SK-N-SH treated with all-trans-retinoic acid at 6 μM for 48 hours (cell line): ENCODE measurements at regions not wholly inside any gene's neighbourhood (a gene's known extent, or its start where the extent isn't known, plus 50 kb on each side); places are given as distances from the start of the nearest gene placed in this dataset.

Source experiments
- ATAC-seq: fragments of 200-7000 bp; cut with Tn5 transposase; 3 replicates; pipeline ENCODE4 v1.9.1; 2020; ENCODE audit warnings: mild to moderate bottlenecking, moderate library complexity
- ARNTL ChIP-seq: fragments of 450-650 bp; formaldehyde crosslinking; IDR thresholded peaks from 2 replicates; pipeline ENCODE4 v1.5.0; 2020; ENCODE audit warnings: low read depth, mild to moderate bottlenecking, moderate library complexity, borderline replicate concordance
- BACH2 ChIP-seq: fragments of 250-450 bp; sonication (Bioruptor Pico); IDR thresholded peaks from 2 replicates; pipeline ENCODE4 v1.9.0; 2021; ENCODE audit warnings: mild to moderate bottlenecking, borderline replicate concordance
- CREB5 ChIP-seq: fragments of 250-450 bp; sonication (Bioruptor Pico); IDR thresholded peaks from 2 replicates; pipeline ENCODE4 v1.5.1; 2020; ENCODE audit warnings: low read depth, mild to moderate bottlenecking, moderate library complexity
- CSDC2 ChIP-seq: fragments of 250-450 bp; sonication (Bioruptor Pico); IDR thresholded peaks from 2 replicates; pipeline ENCODE4 v1.5.0; 2020; ENCODE audit warnings: mild to moderate bottlenecking, moderate library complexity
- CSRNP3 ChIP-seq: fragments of 250-450 bp; sonication (Bioruptor Pico); IDR thresholded peaks from 2 replicates; pipeline ENCODE4 v1.5.1; 2021; ENCODE audit warnings: mild to moderate bottlenecking, moderate library complexity
- ESRRG ChIP-seq: fragments of 250-450 bp; sonication (Bioruptor Pico); IDR thresholded peaks from 2 replicates; pipeline ENCODE4 v1.6.1; 2021; ENCODE audit warnings: mild to moderate bottlenecking
- GLIS3 ChIP-seq: fragments of 250-450 bp; sonication (Bioruptor Pico); IDR thresholded peaks from 2 replicates; pipeline ENCODE4 v1.5.0; 2020; ENCODE audit warnings: mild to moderate bottlenecking, moderate library complexity
- ISL1 ChIP-seq: fragments of 250-450 bp; sonication (Bioruptor Pico); IDR thresholded peaks from 2 replicates; pipeline ENCODE4 v2.1.2; 2022; ENCODE audit warnings: mild to moderate bottlenecking, moderate library complexity
- OSR1 ChIP-seq: fragments of 250-450 bp; sonication (Bioruptor Pico); IDR thresholded peaks from 2 replicates; pipeline ENCODE4 v1.8.0; 2022; ENCODE audit warnings: moderate library complexity, mild to moderate bottlenecking, inconsistent platforms
- PPARA ChIP-seq: fragments of 250-450 bp; sonication (Bioruptor Pico); IDR thresholded peaks from 2 replicates; pipeline ENCODE4 v1.5.0; 2020; ENCODE audit warnings: mild to moderate bottlenecking, borderline replicate concordance
- RARB ChIP-seq: fragments of 250-450 bp; sonication (Bioruptor Pico); IDR thresholded peaks from 2 replicates; pipeline ENCODE4 v1.8.0; 2021; ENCODE audit warnings: mild to moderate bottlenecking, moderate library complexity
- SNAI2 ChIP-seq: fragments of 250-450 bp; sonication (Bioruptor Pico); IDR thresholded peaks from 2 replicates; pipeline ENCODE4 v1.5.0; 2020; ENCODE audit warnings: mild to moderate bottlenecking, moderate library complexity
- TCF4 ChIP-seq: fragments of 250-450 bp; sonication (Bioruptor Pico); IDR thresholded peaks from 2 replicates; pipeline ENCODE4 v1.8.0; 2021; ENCODE audit warnings: mild to moderate bottlenecking, moderate library complexity, borderline replicate concordance
- TOX ChIP-seq: fragments of 250-450 bp; sonication (Bioruptor Pico); IDR thresholded peaks from 2 replicates; pipeline ENCODE4 v1.8.0; 2021; ENCODE audit warnings: mild to moderate bottlenecking, moderate library complexity, borderline replicate concordance
- ZC3H10 ChIP-seq: fragments of 250-450 bp; sonication (Bioruptor Pico); IDR thresholded peaks from 2 replicates; pipeline ENCODE4 v1.5.1; 2021; ENCODE audit warnings: mild to moderate bottlenecking, moderate library complexity
- ZFP3 ChIP-seq: fragments of 250-450 bp; sonication (Bioruptor Pico); IDR thresholded peaks from 2 replicates; pipeline ENCODE4 v1.5.0; 2020; ENCODE audit warnings: mild to moderate bottlenecking, moderate library complexity
- ZFP30 ChIP-seq: fragments of 450-650 bp; formaldehyde crosslinking; IDR thresholded peaks from 2 replicates; pipeline ENCODE4 v1.5.0; 2022; ENCODE audit warnings: mild to moderate bottlenecking, moderate library complexity
- ZNF565 ChIP-seq: fragments of 450-650 bp; formaldehyde crosslinking; conservative IDR thresholded peaks from 2 replicates; pipeline ENCODE4 v1.5.0; 2020; ENCODE audit warnings: low read depth, mild to moderate bottlenecking, moderate library complexity
- ZNF70 ChIP-seq: fragments of 450-650 bp; formaldehyde crosslinking; IDR thresholded peaks from 2 replicates; pipeline ENCODE4 v1.5.0; 2020; ENCODE audit warnings: mild to moderate bottlenecking, moderate library complexity
- ZNF8 ChIP-seq: fragments of 450-650 bp; formaldehyde crosslinking; IDR thresholded peaks from 2 replicates; pipeline ENCODE4 v1.5.0; 2020; ENCODE audit warnings: mild to moderate bottlenecking, moderate library complexity
- TF ChIP-seq, protein P1 (sequence below): fragments of 250-450 bp; sonication (Bioruptor Pico); IDR thresholded peaks from 2 replicates; pipeline ENCODE4 v1.8.0; 2020; ENCODE audit warnings: mild to moderate bottlenecking, moderate library complexity, borderline replicate concordance
- TF ChIP-seq, protein P2 (sequence below): fragments of 250-450 bp; sonication (Bioruptor Pico); IDR thresholded peaks from 2 replicates; pipeline ENCODE4 v1.5.0; 2020; ENCODE audit warnings: mild to moderate bottlenecking, moderate library complexity

- no peak for TF ChIP-seq ZNF70 (CRISPR knock-in tag)
- TF ChIP-seq ARNTL (CRISPR knock-in tag), result no peak
- no peak for TF ChIP-seq CSRNP3 (CRISPR knock-in tag)
- no peak for TF ChIP-seq PPARA (CRISPR knock-in tag)
- TF ChIP-seq TCF4 (CRISPR knock-in tag), result no peak
- no peak for TF ChIP-seq ZNF8 (CRISPR knock-in tag)
- no peak for TF ChIP-seq SNAI2 (CRISPR knock-in tag)
- TF ChIP-seq GLIS3 (CRISPR knock-in tag), result no peak
- no peak for TF ChIP-seq ISL1 (CRISPR knock-in tag)
- ATAC-seq, result no peak
Observed at GRCh38 chr2:84181927-84182326, 277.2 kb downstream of the SUCLG1 start.

DNA sequence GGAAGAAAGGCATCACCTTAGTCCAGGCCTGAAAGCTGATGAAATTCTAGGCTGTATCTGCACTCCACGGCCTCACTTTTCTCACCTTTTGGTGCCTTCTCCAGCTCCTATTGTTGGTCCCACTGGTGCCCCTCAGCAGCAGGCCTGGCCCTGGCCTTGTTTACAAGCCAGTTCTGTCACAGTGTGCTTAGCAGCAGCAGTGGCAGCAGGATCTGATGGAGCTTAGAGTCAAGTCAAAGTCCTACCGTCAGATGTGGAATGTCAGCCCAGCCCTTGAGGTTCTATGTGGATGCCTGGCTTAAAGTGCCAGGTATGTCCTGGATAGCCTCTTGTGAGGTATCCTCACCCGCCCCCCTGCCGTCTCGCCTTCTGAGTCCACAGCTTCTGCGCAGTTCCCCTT lies 281.3 kb downstream of the SUCLG1 start:
- ATAC-seq, result no peak
- TF ChIP-seq, protein P1, sequence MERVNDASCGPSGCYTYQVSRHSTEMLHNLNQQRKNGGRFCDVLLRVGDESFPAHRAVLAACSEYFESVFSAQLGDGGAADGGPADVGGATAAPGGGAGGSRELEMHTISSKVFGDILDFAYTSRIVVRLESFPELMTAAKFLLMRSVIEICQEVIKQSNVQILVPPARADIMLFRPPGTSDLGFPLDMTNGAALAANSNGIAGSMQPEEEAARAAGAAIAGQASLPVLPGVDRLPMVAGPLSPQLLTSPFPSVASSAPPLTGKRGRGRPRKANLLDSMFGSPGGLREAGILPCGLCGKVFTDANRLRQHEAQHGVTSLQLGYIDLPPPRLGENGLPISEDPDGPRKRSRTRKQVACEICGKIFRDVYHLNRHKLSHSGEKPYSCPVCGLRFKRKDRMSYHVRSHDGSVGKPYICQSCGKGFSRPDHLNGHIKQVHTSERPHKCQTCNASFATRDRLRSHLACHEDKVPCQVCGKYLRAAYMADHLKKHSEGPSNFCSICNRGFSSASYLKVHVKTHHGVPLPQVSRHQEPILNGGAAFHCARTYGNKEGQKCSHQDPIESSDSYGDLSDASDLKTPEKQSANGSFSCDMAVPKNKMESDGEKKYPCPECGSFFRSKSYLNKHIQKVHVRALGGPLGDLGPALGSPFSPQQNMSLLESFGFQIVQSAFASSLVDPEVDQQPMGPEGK, result no peak
- TF ChIP-seq OSR1 (CRISPR knock-in tag) (no peak), ZNF8 (CRISPR knock-in tag) (no peak), ESRRG (CRISPR knock-in tag) (no peak), ZFP30 (CRISPR knock-in tag) (no peak), BACH2 (no peak), ISL1 (CRISPR knock-in tag) (no peak), CSRNP3 (CRISPR knock-in tag) (no peak), CSDC2 (no peak), SNAI2 (CRISPR knock-in tag) (no peak), TCF4 (CRISPR knock-in tag) (no peak), ZNF565 (CRISPR knock-in tag) (no peak), GLIS3 (CRISPR knock-in tag) (no peak), ARNTL (CRISPR knock-in tag) (no peak), ZNF70 (CRISPR knock-in tag) (no peak), CREB5 (no peak), ZFP3 (CRISPR knock-in tag) (no peak)

GRCh38 chr2:84175970-84176369 lies 283.1 kb downstream of the SUCLG1 start:
- TF ChIP-seq CSDC2 (no peak), ARNTL (CRISPR knock-in tag) (no peak), RARB (CRISPR knock-in tag) (no peak), OSR1 (CRISPR knock-in tag) (no peak), SNAI2 (CRISPR knock-in tag) (no peak), CSRNP3 (CRISPR knock-in tag) (no peak), TCF4 (CRISPR knock-in tag) (no peak), ISL1 (CRISPR knock-in tag) (no peak), TOX (CRISPR knock-in tag) (no peak), CREB5 (no peak), GLIS3 (CRISPR knock-in tag) (no peak), BACH2 (no peak), ZFP30 (CRISPR knock-in tag) (no peak), ZC3H10 (CRISPR knock-in tag) (no peak), PPARA (CRISPR knock-in tag) (no peak), ZFP3 (CRISPR knock-in tag) (no peak), ESRRG (CRISPR knock-in tag) (no peak)
- TF ChIP-seq, protein P2, sequence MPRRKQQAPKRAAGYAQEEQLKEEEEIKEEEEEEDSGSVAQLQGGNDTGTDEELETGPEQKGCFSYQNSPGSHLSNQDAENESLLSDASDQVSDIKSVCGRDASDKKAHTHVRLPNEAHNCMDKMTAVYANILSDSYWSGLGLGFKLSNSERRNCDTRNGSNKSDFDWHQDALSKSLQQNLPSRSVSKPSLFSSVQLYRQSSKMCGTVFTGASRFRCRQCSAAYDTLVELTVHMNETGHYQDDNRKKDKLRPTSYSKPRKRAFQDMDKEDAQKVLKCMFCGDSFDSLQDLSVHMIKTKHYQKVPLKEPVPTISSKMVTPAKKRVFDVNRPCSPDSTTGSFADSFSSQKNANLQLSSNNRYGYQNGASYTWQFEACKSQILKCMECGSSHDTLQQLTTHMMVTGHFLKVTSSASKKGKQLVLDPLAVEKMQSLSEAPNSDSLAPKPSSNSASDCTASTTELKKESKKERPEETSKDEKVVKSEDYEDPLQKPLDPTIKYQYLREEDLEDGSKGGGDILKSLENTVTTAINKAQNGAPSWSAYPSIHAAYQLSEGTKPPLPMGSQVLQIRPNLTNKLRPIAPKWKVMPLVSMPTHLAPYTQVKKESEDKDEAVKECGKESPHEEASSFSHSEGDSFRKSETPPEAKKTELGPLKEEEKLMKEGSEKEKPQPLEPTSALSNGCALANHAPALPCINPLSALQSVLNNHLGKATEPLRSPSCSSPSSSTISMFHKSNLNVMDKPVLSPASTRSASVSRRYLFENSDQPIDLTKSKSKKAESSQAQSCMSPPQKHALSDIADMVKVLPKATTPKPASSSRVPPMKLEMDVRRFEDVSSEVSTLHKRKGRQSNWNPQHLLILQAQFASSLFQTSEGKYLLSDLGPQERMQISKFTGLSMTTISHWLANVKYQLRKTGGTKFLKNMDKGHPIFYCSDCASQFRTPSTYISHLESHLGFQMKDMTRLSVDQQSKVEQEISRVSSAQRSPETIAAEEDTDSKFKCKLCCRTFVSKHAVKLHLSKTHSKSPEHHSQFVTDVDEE (CRISPR knock-in tag), result no peak
- TF ChIP-seq, protein P1, result no peak
- ATAC-seq, result no peak
